Loucy (cell line): ENCODE measurements at regions not wholly inside any gene's neighbourhood (a gene's known extent, or its start where the extent isn't known, plus 50 kb on each side); places are given as distances from the start of the nearest gene placed in this dataset.

Experiments used
- H2AFZ ChIP-seq: fragments of 200-600 bp; sonication (generic); 2 replicates; pipeline ENCODE4 v1.6.0; 2016; ENCODE audit warnings: antibody characterized with exemption, mild to moderate bottlenecking, low read length, moderate library complexity
- H3F3A ChIP-seq: fragments of 200-600 bp; 2 replicates; pipeline ENCODE4 v1.6.0; 2016; ENCODE audit warnings: antibody characterized with exemption, low read depth, mild to moderate bottlenecking
- H3K27me3 ChIP-seq: fragments of 200-600 bp; sonication (generic); 2 replicates; pipeline ENCODE4 v1.6.1; 2014; ENCODE audit warnings: low read length, mild to moderate bottlenecking; ENCODE audit not compliant: insufficient read depth, poor library complexity, severe bottlenecking
- H3K36me3 ChIP-seq: fragments of 200-600 bp; sonication (generic); 2 replicates; pipeline ENCODE4 v1.6.1; 2016; ENCODE audit warnings: low read length; ENCODE audit not compliant: insufficient read depth
- H3K4me1 ChIP-seq: fragments of 200-600 bp; sonication (generic); 2 replicates; pipeline ENCODE4 v1.5.1; 2014; ENCODE audit warnings: low read length, mild to moderate bottlenecking; ENCODE audit not compliant: insufficient read depth, poor library complexity, severe bottlenecking
- H3K4me2 ChIP-seq: fragments of 200-600 bp; sonication (generic); 2 replicates; pipeline ENCODE4 v1.6.0; 2014; ENCODE audit warnings: antibody characterized with exemption, low read length, low read depth, mild to moderate bottlenecking; ENCODE audit not compliant: poor library complexity, severe bottlenecking
- H3K4me3 ChIP-seq: fragments of 200-600 bp; sonication (generic); 2 replicates; pipeline ENCODE4 v1.5.1; 2014; ENCODE audit warnings: low read length, mild to moderate bottlenecking, mixed read lengths; ENCODE audit not compliant: poor library complexity, severe bottlenecking
- H3K79me2 ChIP-seq: fragments of 200-600 bp; sonication (generic); 2 replicates; pipeline ENCODE4 v1.6.1; 2014; ENCODE audit warnings: low read length; ENCODE audit not compliant: insufficient read depth
- H3K9ac ChIP-seq: fragments of 200-600 bp; sonication (generic); 2 replicates; pipeline ENCODE4 v1.6.0; 2014; ENCODE audit warnings: mild to moderate bottlenecking, low read depth, low read length, moderate library complexity; ENCODE audit not compliant: poor library complexity, severe bottlenecking
- H3K9me2 ChIP-seq: fragments of 200-600 bp; sonication (generic); replicated peaks from 2 replicates; pipeline ENCODE4 v1.6.1; 2016; ENCODE audit warnings: low read depth, low read length, mixed read lengths
- H3K9me3 ChIP-seq: fragments of 200-600 bp; sonication (generic); 2 replicates; pipeline ENCODE4 v1.6.1; 2014; ENCODE audit warnings: mild to moderate bottlenecking, antibody characterized with exemption, low read length, low read depth; ENCODE audit not compliant: insufficient read depth
- H4K20me1 ChIP-seq: fragments of 200-600 bp; sonication (generic); 2 replicates; pipeline ENCODE4 v1.6.0; 2014; ENCODE audit warnings: antibody characterized with exemption, low read length, mild to moderate bottlenecking; ENCODE audit not compliant: insufficient read depth, poor library complexity, severe bottlenecking
- EZH2phosphoT487 ChIP-seq: fragments of 200-600 bp; IDR thresholded peaks from 2 replicates; pipeline ENCODE4 v1.6.1; 2018; ENCODE audit warnings: antibody characterized with exemption, mild to moderate bottlenecking, moderate library complexity, borderline replicate concordance
- TF ChIP-seq, protein P1 (sequence below): fragments of 200-600 bp; sonication (generic); conservative IDR thresholded peaks from 2 replicates; pipeline ENCODE4 v1.5.1; 2014; ENCODE audit warnings: mild to moderate bottlenecking, antibody characterized with exemption, low read length

DNA sequence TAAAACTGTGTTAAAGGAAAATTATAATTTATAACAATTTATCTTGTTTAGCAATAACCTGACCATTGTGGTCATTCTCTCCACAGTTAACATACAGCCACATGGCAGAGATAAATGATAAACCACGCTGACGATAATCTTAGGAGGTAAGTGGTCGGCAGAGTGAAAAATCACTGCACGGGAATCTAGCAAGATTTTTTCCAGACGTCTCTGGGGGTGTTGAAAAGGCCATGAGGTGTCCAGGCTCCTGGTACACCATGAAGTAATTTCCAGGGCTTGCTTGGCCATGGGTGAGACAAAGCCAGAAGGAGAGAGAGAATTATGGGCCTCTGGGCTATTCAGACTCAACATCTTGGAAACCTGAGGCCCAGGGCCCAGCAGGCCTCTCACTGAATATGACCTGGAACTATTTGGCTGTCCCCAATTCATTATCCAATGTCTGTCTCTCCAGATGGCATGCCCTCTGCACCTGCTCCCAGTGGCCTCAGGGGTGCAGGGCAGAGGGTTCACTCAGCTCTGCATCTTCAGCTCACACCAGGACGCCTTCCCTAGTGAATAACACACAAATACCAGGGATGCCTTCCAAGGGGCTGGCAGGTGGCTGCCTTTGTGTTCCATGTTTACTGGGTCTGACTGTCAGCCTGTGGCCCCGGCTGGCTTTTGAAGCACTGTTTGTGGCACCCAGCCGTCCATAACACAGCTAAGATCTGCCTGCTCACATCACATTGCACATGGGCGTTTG lies 590.4 kb upstream of the PFKP start:
- Histone ChIP-seq H3K9me3 (no peaks in the 10 kb centered on the region), H3K9ac (no peak overlapping the region), H3K4me1 (no peaks in the 10 kb centered on the region), H3K4me2 (no peak overlapping the region), H3K4me3 (no peak overlapping the region), H3F3A (no peaks in the 10 kb centered on the region), H3K79me2 (no peaks in the 10 kb centered on the region), H3K36me3 (no peaks in the 10 kb centered on the region), H3K27me3 (no peaks in the 10 kb centered on the region), H3K9me2 (no peaks in the 10 kb centered on the region), H4K20me1 (no peaks in the 10 kb centered on the region), H2AFZ (no peak overlapping the region)
- TF ChIP-seq, protein P1, sequence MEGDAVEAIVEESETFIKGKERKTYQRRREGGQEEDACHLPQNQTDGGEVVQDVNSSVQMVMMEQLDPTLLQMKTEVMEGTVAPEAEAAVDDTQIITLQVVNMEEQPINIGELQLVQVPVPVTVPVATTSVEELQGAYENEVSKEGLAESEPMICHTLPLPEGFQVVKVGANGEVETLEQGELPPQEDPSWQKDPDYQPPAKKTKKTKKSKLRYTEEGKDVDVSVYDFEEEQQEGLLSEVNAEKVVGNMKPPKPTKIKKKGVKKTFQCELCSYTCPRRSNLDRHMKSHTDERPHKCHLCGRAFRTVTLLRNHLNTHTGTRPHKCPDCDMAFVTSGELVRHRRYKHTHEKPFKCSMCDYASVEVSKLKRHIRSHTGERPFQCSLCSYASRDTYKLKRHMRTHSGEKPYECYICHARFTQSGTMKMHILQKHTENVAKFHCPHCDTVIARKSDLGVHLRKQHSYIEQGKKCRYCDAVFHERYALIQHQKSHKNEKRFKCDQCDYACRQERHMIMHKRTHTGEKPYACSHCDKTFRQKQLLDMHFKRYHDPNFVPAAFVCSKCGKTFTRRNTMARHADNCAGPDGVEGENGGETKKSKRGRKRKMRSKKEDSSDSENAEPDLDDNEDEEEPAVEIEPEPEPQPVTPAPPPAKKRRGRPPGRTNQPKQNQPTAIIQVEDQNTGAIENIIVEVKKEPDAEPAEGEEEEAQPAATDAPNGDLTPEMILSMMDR = no peak
- no peak for TF ChIP-seq EZH2phosphoT487

DNA sequence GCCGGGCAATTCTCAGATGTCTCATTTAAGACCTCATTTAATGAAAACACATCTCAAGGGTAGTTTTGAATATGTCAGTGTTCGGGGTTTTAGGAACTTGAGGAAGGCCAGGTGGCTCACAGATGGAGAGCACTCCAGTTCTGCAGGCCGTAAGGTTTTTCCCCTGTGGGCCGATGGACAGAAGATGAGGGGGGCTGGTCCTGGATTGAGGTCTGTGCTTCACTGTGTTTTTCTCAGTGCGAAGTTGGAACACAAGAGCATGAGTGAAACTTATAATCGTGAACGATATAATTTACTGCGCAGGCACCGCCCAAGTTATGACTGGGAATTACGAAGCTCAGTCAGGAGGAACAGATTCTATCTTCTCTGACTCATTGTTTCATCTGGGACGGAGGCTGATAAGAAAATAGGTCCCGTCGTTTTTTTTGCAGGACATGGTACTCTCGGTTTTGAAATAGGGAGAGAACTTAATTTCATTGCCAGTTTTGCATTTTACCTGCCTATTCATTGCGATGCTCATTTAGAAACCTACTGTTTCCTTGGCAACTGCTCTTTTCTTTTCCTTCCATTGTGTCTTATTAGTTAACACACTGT lies 591.0 kb upstream of the PFKP start:
- Histone ChIP-seq H2AFZ (no peak overlapping the region), H3K79me2 (no peaks in the 10 kb centered on the region), H4K20me1 (no peaks in the 10 kb centered on the region), H3F3A (no peaks in the 10 kb centered on the region), H3K4me1 (no peaks in the 10 kb centered on the region), H3K36me3 (no peaks in the 10 kb centered on the region), H3K9me3 (no peaks in the 10 kb centered on the region), H3K9me2 (no peaks in the 10 kb centered on the region), H3K9ac (no peak overlapping the region), H3K4me2 (no peak overlapping the region), H3K27me3 (no peaks in the 10 kb centered on the region), H3K4me3 (no peak overlapping the region)
- TF ChIP-seq EZH2phosphoT487 = no peak
- TF ChIP-seq, protein P1 = no peak

DNA sequence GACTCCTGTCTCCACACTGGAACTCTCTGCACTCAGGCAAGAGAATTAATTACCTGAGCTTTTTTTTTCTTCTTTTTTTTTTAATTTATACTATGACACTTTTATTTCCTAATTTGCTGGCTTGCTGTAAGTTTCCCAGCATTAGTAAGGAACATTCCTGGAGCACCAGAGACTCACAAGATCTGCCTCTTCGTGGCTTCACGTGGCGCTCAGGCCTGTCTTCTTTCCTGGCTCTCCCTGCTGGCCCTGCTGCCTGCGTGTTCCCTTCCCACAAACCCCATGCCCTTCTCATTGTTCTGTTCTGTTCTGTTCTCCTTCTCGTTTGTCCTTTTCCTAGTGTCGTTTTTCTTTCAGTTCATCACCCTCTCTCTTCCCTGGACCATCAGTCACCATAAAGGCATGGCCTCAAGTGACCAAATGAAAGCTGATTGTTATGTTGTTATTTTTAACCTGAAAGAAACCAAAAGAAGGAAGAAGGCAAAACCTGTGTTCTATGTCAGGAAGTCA lies 591.6 kb upstream of the PFKP start:
- no peaks in the 10 kb centered on the region for H3K9me3 ChIP-seq
- no peaks in the 10 kb centered on the region for H3K27me3 ChIP-seq
- H3K9ac ChIP-seq = no peak overlapping the region
- H3K36me3 ChIP-seq = no peaks in the 10 kb centered on the region
- H3K9me2 ChIP-seq = no peaks in the 10 kb centered on the region
- H3K4me3 ChIP-seq = no peak overlapping the region
- H3K4me1 ChIP-seq = no peaks in the 10 kb centered on the region
- TF ChIP-seq, protein P1 = no peak
- TF ChIP-seq EZH2phosphoT487 = no peak
- no peaks in the 10 kb centered on the region for H4K20me1 ChIP-seq
- no peaks in the 10 kb centered on the region for H3F3A ChIP-seq
- H3K79me2 ChIP-seq = no peaks in the 10 kb centered on the region
- no peak overlapping the region for H3K4me2 ChIP-seq
- no peak overlapping the region for H2AFZ ChIP-seq
